ENCODE measurements at regions not wholly inside any gene's neighbourhood (a gene's known extent, or its start where the extent isn't known, plus 50 kb on each side); places are given as distances from the start of the nearest gene placed in this dataset.

DNA sequence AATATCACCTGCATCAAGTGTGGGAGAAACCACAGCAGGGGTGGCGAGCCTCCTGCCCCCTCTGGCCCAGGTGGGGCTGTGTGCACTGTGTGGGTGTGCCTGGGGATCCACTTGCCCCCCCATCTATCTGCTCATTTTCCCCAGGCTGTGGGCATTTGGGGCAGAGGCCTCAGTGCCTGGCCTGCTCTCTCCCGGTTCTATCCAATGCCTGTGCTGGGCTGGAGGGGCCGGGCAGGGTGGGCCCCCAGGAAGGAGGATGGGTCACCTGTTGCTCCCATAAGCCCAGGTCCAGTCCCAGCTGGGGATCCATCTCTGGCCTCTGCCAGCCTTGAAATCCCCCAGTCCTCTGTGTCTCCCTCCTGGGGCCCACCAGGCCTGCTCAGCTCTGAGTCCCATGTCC, 105.6 kb downstream of the TMEM121 start:
- no peak for TF ChIP-seq POLR2A (IDR thresholded peaks at IDR 0.05; ENCODE audit: low read depth, low read length)
- TF ChIP-seq POLR2AphosphoS5 (IDR thresholded peaks at IDR 0.05; ENCODE audit: low read depth, low read length) = no peak
- TF ChIP-seq TAF1 (IDR thresholded peaks at IDR 0.05; ENCODE audit: low read depth, low read length) = no peak
- no peak for TF ChIP-seq SPI1 (IDR thresholded peaks at IDR 0.05; ENCODE audit: low read depth, low read length)
- TF ChIP-seq PAX5 (IDR thresholded peaks at IDR 0.05; ENCODE audit: insufficient read depth, low read length, severe bottlenecking) = no peak
- TF ChIP-seq POU2F2 (IDR thresholded peaks at IDR 0.05; ENCODE audit: low read depth, low read length) = no peak
